Stomach (tissue), 4 donors: ENCODE measurements at regions not wholly inside any gene's neighbourhood (a gene's known extent, or its start where the extent isn't known, plus 50 kb on each side); places are given as distances from the start of the nearest gene placed in this dataset.

Experiments
- POLR2A ChIP-seq, 4 donors: fragments of 450-650 bp; IDR thresholded peaks; one replicate each; pipeline ENCODE4 v1.6.1; 2016; ENCODE audit warnings: antibody characterized with exemption in 4 of 4, control low read depth in 2 of 4, mild to moderate bottlenecking in 1 of 4, moderate library complexity in 1 of 4
- POLR2AphosphoS5 ChIP-seq, 3 donors: sonication (generic); formaldehyde crosslinking; IDR thresholded peaks; one replicate each; pipeline ENCODE4 v1.6.1; 2016; ENCODE audit warnings: antibody characterized with exemption in 3 of 3
- TF ChIP-seq, protein P1 (sequence below), 7 experiments: fragments of 450-650 bp in 4 of 7; fragments of 200-600 bp in 3 of 7; sonication (generic) in 3 of 7; IDR thresholded peaks; one replicate each; pipeline ENCODE4 v1.5.1; 2016 to 2019; ENCODE audit warnings: antibody characterized with exemption in 7 of 7, control low read depth in 2 of 7, mild to moderate bottlenecking in 1 of 7

DNA sequence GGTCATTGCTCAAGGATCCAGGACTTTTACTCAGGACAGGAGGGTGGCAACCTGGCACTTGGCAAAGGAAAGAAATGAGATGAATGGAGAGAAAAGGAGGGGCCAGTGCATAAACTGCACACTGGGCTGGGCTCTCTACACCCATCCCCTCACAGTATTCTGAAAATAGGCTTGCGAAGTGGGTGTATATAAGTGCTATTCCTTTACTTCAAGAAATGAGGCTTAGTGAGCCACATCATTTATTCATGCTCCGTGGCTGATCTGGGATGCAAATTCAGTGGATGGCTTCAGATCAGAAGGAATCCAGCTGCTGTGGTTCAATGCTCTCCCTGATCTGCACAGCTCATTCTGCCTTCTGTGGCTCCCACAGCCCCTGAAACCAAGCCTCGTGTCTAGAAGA, 297.7 kb downstream of the UQCRFS1 start:
- TF ChIP-seq POLR2A (IDR thresholded peaks at IDR 0.05) (no peak), POLR2AphosphoS5 (IDR thresholded peaks at IDR 0.05) (no peak)
- TF ChIP-seq, protein P1, sequence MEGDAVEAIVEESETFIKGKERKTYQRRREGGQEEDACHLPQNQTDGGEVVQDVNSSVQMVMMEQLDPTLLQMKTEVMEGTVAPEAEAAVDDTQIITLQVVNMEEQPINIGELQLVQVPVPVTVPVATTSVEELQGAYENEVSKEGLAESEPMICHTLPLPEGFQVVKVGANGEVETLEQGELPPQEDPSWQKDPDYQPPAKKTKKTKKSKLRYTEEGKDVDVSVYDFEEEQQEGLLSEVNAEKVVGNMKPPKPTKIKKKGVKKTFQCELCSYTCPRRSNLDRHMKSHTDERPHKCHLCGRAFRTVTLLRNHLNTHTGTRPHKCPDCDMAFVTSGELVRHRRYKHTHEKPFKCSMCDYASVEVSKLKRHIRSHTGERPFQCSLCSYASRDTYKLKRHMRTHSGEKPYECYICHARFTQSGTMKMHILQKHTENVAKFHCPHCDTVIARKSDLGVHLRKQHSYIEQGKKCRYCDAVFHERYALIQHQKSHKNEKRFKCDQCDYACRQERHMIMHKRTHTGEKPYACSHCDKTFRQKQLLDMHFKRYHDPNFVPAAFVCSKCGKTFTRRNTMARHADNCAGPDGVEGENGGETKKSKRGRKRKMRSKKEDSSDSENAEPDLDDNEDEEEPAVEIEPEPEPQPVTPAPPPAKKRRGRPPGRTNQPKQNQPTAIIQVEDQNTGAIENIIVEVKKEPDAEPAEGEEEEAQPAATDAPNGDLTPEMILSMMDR (IDR thresholded peaks at IDR 0.05): no peak
